K562 (cell line): ENCODE measurements at regions not wholly inside any gene's neighbourhood (a gene's known extent, or its start where the extent isn't known, plus 50 kb on each side); places are given as distances from the start of the nearest gene placed in this dataset.

Source experiments
- ATAC-seq: fragments of 200-7000 bp; cut with Tn5 transposase; 3 replicates; pipeline ENCODE4 v1.9.1; 2020; ENCODE audit warnings: moderate library complexity
- BruUV-seq: library from RNA; stranded (reverse); fragments of 400-500 nt; replicated peaks from 2 replicates; lab custom pipeline; 2021; lab: Mats Ljungman, UMichigan
- CTCF ChIA-PET: fragments of 300-600 bp; formaldehyde crosslinking; extraction: SDS; loops from one replicate; lab custom pipeline; 2021; ENCODE audit warnings: low intra/inter-chr PET ratio; lab: Yijun Ruan, JAX
- POLR2A ChIA-PET: fragments of 300-600, 350-650 bp; sonication (Branson Sonifier 250); formaldehyde crosslinking; extraction: SDS; loops from one replicate; lab custom pipeline; 2021; ENCODE audit warnings: antibody characterized with exemption, inconsistent platforms; lab: Yijun Ruan, JAX
- DNase-seq, 4 experiments: peaks; one replicate each; pipeline versions ENCODE4 v3.0.0 to v3.0.0-alpha.2; 2011 to 2018; ENCODE audit warnings: low spot score in 3 of 4, mixed read lengths in 3 of 4; ENCODE audit errors: extremely low read depth in 1 of 4
- FAIRE-seq: peaks from 2 replicates; lab custom pipeline; 2011; peaks lifted over from hg19 to GRCh38; lab: Jason Lieb, UNC
- H2AFZ ChIP-seq: 2 replicates; pipeline ENCODE4 v1.6.0; 2011; ENCODE audit warnings: low read depth, low read length, control low read depth, inconsistent platforms
- H3K27ac ChIP-seq: fragments of 200-600 bp; 3 replicates; pipeline ENCODE4 v1.8.0; 2011; ENCODE audit warnings: low read depth, mild to moderate bottlenecking, control low read depth, inconsistent platforms, low read length, moderate library complexity, mixed read lengths; ENCODE audit errors: extremely low read depth
- H3K27me3 ChIP-seq, 2 experiments: fragments of 300-600 bp in 1 of 2; 2 replicates in 1 of 2; 3 replicates in 1 of 2; pipeline versions ENCODE4 v1.6.0 to v1.8.0; 2011; ENCODE audit warnings: inconsistent platforms in 2 of 2, low read length in 2 of 2, mild to moderate bottlenecking in 1 of 2, mixed read lengths in 1 of 2, moderate library complexity in 1 of 2; ENCODE audit not compliant: control insufficient read depth in 2 of 2, insufficient read depth in 2 of 2
- H3K36me3 ChIP-seq: fragments of 300-600 bp; 3 replicates; pipeline ENCODE4 v1.8.0; 2011; ENCODE audit warnings: mild to moderate bottlenecking, low read length, inconsistent platforms; ENCODE audit not compliant: control insufficient read depth, insufficient read depth
- H3K4me1 ChIP-seq, 2 experiments: fragments of 200-600 bp in 1 of 2; replicated peaks in 1 of 2; 2 replicates in 1 of 2; 3 replicates in 1 of 2; pipeline versions ENCODE4 v1.5.1 to v1.8.0; 2011; ENCODE audit warnings: inconsistent platforms in 2 of 2, low read length in 2 of 2, mild to moderate bottlenecking in 1 of 2, mixed read lengths in 1 of 2, moderate library complexity in 1 of 2; ENCODE audit not compliant: control insufficient read depth in 2 of 2, insufficient read depth in 2 of 2
- H3K4me2 ChIP-seq: 2 replicates; pipeline ENCODE4 v1.6.1; 2011; ENCODE audit warnings: low read length, control low read depth, inconsistent platforms, mixed read lengths; ENCODE audit not compliant: insufficient read depth
- H3K4me3 ChIP-seq: fragments of 200-600 bp; sonication (generic), shearing (Covaris generic); 2 replicates; pipeline ENCODE4 v1.5.1; 2016; ENCODE audit warnings: control low read depth, inconsistent platforms
- H3K79me2 ChIP-seq: fragments of 200-600 bp; 3 replicates; pipeline ENCODE4 v1.8.0; 2011; ENCODE audit warnings: low read length, inconsistent platforms; ENCODE audit not compliant: control insufficient read depth, insufficient read depth
- H3K9ac ChIP-seq, 2 experiments: 2 replicates each; pipeline versions ENCODE4 v1.6.0 to v1.6.1; 2011; ENCODE audit warnings: low read depth in 2 of 2, low read length in 2 of 2, control low read depth in 1 of 2, inconsistent platforms in 1 of 2, mild to moderate bottlenecking in 1 of 2, mixed read lengths in 1 of 2; ENCODE audit not compliant: insufficient read depth in 1 of 2
- H3K9me1 ChIP-seq: one replicate; pipeline ENCODE4 v1.6.0; 2011; ENCODE audit warnings: inconsistent platforms, mild to moderate bottlenecking, low read length, moderate library complexity; ENCODE audit not compliant: control insufficient read depth, insufficient read depth
- H3K9me3 ChIP-seq: replicated peaks from 2 replicates; pipeline ENCODE4 v1.5.1; 2011; ENCODE audit warnings: low read depth, low read length, inconsistent platforms; ENCODE audit not compliant: control insufficient read depth, insufficient read depth
- H4K20me1 ChIP-seq: replicated peaks from 2 replicates; pipeline ENCODE4 v1.6.1; 2011; ENCODE audit warnings: low read length, inconsistent platforms, mixed read lengths; ENCODE audit not compliant: control insufficient read depth, insufficient read depth
- CC2D1A ChIP-seq: fragments of 450-650 bp; IDR thresholded peaks from 2 replicates; pipeline ENCODE4 v1.6.1; 2017; ENCODE audit warnings: mild to moderate bottlenecking
- DEAF1 ChIP-seq: fragments of 450-650 bp; formaldehyde crosslinking; IDR thresholded peaks from 2 replicates; pipeline ENCODE4 v1.4.0; 2020; ENCODE audit warnings: mild to moderate bottlenecking, moderate library complexity
- HMG20A ChIP-seq: fragments of 450-650 bp; formaldehyde crosslinking; conservative IDR thresholded peaks from 2 replicates; pipeline ENCODE4 v1.4.0; 2020; ENCODE audit warnings: mild to moderate bottlenecking, mixed read lengths
- HMG20B ChIP-seq: fragments of 250-450 bp; sonication (Bioruptor Pico); IDR thresholded peaks from 2 replicates; pipeline ENCODE4 v1.5.0; 2021; ENCODE audit warnings: mild to moderate bottlenecking
- NR1H2 ChIP-seq: sonication (generic); formaldehyde crosslinking; IDR thresholded peaks from 2 replicates; pipeline ENCODE4 v1.4.0; 2020; ENCODE audit warnings: mild to moderate bottlenecking, missing genetic modification reagents
- PHF8 ChIP-seq: fragments of 200-600 bp; sonication (generic); IDR thresholded peaks from 2 replicates; pipeline ENCODE4 v1.6.1; 2012; ENCODE audit warnings: mixed run types, mild to moderate bottlenecking, inconsistent platforms, low read length, moderate library complexity, borderline replicate concordance
- SFPQ ChIP-seq: fragments of 200-400 bp; formaldehyde crosslinking; IDR thresholded peaks from 2 replicates; pipeline ENCODE4 v1.6.1; 2017; ENCODE audit warnings: mild to moderate bottlenecking, low read depth, low read length, moderate library complexity
- ZNF224 ChIP-seq: sonication (generic); formaldehyde crosslinking; IDR thresholded peaks from 2 replicates; pipeline ENCODE4 v1.8.0; 2022; ENCODE audit warnings: mild to moderate bottlenecking, missing genetic modification reagents
- WGBS: fragments of 100-300 bp; shearing (Covaris generic); methylation state at CpG from one replicate; pipeline ENCODE4 v1.1.6; 2016; ENCODE audit warnings: low coverage, mixed read lengths; ENCODE audit not compliant: insufficient coverage; ENCODE audit errors: missing lambda C conversion rate; 5-methylcytosine and 5-hydroxymethylcytosine counted together
- in situ Hi-C: fragments of 300-500 bp; cut with MboI; formaldehyde crosslinking; loops from 4 replicates; pipeline ENCODE4 v1.15.0; 2018; ENCODE audit warnings: inconsistent platforms, mixed read lengths
- intact Hi-C: fragments of 100-400 bp; cut with micrococcal nuclease; formaldehyde crosslinking; loops from 2 replicates; pipeline ENCODE4 v1.14.2; 2022

- FAIRE-seq (no peak), ATAC-seq (no peak), DNase-seq (no peak)
- under 1% methylated on average over 11 of the region's 11 CpGs for WGBS
- Histone ChIP-seq H2AFZ (no peak overlapping the region), H3K9me1 (no peaks in the 10 kb centered on the region), H3K9ac (no peak overlapping the region), H3K27ac (no peak overlapping the region), H3K9me3 (no peaks in the 10 kb centered on the region), H3K4me3 (no peak overlapping the region), H3K4me2 (no peak overlapping the region), H4K20me1 (no peaks in the 10 kb centered on the region; the same call in 1 of the 2 replicates), H3K79me2 (no peaks in the 10 kb centered on the region), H3K36me3 (no peaks in the 10 kb centered on the region), H3K27me3 (peaks cover 0 to 4% of the 10 kb centered on the region in 2 experiments; a peak in 1 of 5 replicates), H3K4me1 (no peaks in the 10 kb centered on the region)
- CTCF ChIA-PET: no interaction called here
- in situ Hi-C loops: no loop called here
- TF ChIP-seq CC2D1A (no peak), SFPQ (no peak), ZNF224 (CRISPR knock-in tag) (no peak), NR1H2 (CRISPR knock-in tag) (no peak), HMG20B (CRISPR knock-in tag) (no peak), HMG20A (no peak), PHF8 (no peak), DEAF1 (no peak)
- BruUV-seq: no TSS peak
- POLR2A ChIA-PET: no interaction called here
- intact Hi-C loops: no loop called here
Observed at GRCh38 chr12:119249383-119250155, 70.8 kb downstream of the HSPB8 start.
